ENCODE measurements at regions not wholly inside any gene's neighbourhood (a gene's known extent, or its start where the extent isn't known, plus 50 kb on each side); places are given as distances from the start of the nearest gene placed in this dataset.
"Not testable (repeated sequence)": the region's sequence is repeated elsewhere in the genome, so short reads cannot be mapped to it uniquely, and the experiment has no call there.

- intact Hi-C loops (cut with DNase I), result no loop called here
- H3K9me3 ChIP-seq (ENCODE audit: control insufficient read depth, low read length), result no peaks in the 10 kb centered on the region
- H3K36me3 ChIP-seq (ENCODE audit: control insufficient read depth in 1 of 2, insufficient read depth in 2 of 2, low read length in 1 of 2), result no peaks in the 10 kb centered on the region
- H3K4me3 ChIP-seq (ENCODE audit: low read length in 2 of 2), result no peak overlapping the region
- DNase-seq (no peak), ATAC-seq (ENCODE audit: low FRiP score) (no peak)
- peaks cover 0 to 5% of the 10 kb centered on the region in 2 donors for H3K4me1 ChIP-seq (ENCODE audit: control insufficient read depth in 1 of 2, insufficient read depth in 2 of 2, low read length in 2 of 2)
- H3K27ac ChIP-seq (ENCODE audit: low read depth in 1 of 2, low read length in 2 of 2), result no peak overlapping the region
- no peaks in the 10 kb centered on the region for H3K27me3 ChIP-seq (ENCODE audit: control insufficient read depth in 1 of 2, insufficient read depth in 2 of 2, low read length in 1 of 2)
Measured at GRCh38 chr4:26242451-26242850, 78.4 kb upstream of the RBPJ start.

- H3K9me3 ChIP-seq (ENCODE audit: control insufficient read depth, low read length); H3K27ac ChIP-seq (ENCODE audit: low read depth in 1 of 2, low read length in 2 of 2); H3K27me3 ChIP-seq (ENCODE audit: control insufficient read depth in 1 of 2, insufficient read depth in 2 of 2, low read length in 1 of 2); intact Hi-C loops (cut with DNase I); H3K4me1 ChIP-seq (ENCODE audit: control insufficient read depth in 1 of 2, insufficient read depth in 2 of 2, low read length in 2 of 2); H3K4me3 ChIP-seq (ENCODE audit: low read length in 2 of 2); ATAC-seq (ENCODE audit: low FRiP score); H3K36me3 ChIP-seq (ENCODE audit: control insufficient read depth in 1 of 2, insufficient read depth in 2 of 2, low read length in 1 of 2); DNase-seq: not testable (repeated sequence)
- 0 to 38% methylated on average over 1 of the region's 1 CpG for WGBS, 2 donors
Measured at GRCh38 chr4:26244138-26244537, 76.7 kb upstream of the RBPJ start.

GRCh38 chr4:26248647-26249046, 72.2 kb upstream of the RBPJ start:
- Histone ChIP-seq H3K9me3 (ENCODE audit: control insufficient read depth, low read length) (no peaks in the 10 kb centered on the region), H3K27ac (ENCODE audit: low read depth in 1 of 2, low read length in 2 of 2) (no peak overlapping the region), H3K4me1 (ENCODE audit: control insufficient read depth in 1 of 2, insufficient read depth in 2 of 2, low read length in 2 of 2) (no peaks in the 10 kb centered on the region), H3K27me3 (ENCODE audit: control insufficient read depth in 1 of 2, insufficient read depth in 2 of 2, low read length in 1 of 2) (no peaks in the 10 kb centered on the region), H3K36me3 (ENCODE audit: control insufficient read depth in 1 of 2, insufficient read depth in 2 of 2, low read length in 1 of 2) (no peaks in the 10 kb centered on the region), H3K4me3 (ENCODE audit: low read length in 2 of 2) (no peak overlapping the region)
- ATAC-seq (ENCODE audit: low FRiP score), result no peak
- DNase-seq, result no peak
- intact Hi-C loops (cut with DNase I), result no loop called here

GRCh38 chr4:26252349-26253025, 68.3 kb upstream of the RBPJ start:
- no peak for DNase-seq
- H3K27me3 ChIP-seq (ENCODE audit: control insufficient read depth in 1 of 2, insufficient read depth in 2 of 2, low read length in 1 of 2), result no peaks in the 10 kb centered on the region
- no peak overlapping the region for H3K27ac ChIP-seq (ENCODE audit: low read depth in 1 of 2, low read length in 2 of 2)
- H3K9me3 ChIP-seq (ENCODE audit: control insufficient read depth, low read length), result no peaks in the 10 kb centered on the region
- no peak overlapping the region for H3K4me3 ChIP-seq (ENCODE audit: low read length in 2 of 2)
- no peaks in the 10 kb centered on the region for H3K4me1 ChIP-seq (ENCODE audit: control insufficient read depth in 1 of 2, insufficient read depth in 2 of 2, low read length in 2 of 2)
- H3K36me3 ChIP-seq (ENCODE audit: control insufficient read depth in 1 of 2, insufficient read depth in 2 of 2, low read length in 1 of 2), result no peaks in the 10 kb centered on the region
- intact Hi-C loops (cut with DNase I), result no loop called here
- 78 to 84% methylated on average over 8 of the region's 8 CpGs for WGBS, 2 donors
- no peak for ATAC-seq (ENCODE audit: low FRiP score)

- DNase-seq (no peak), ATAC-seq (ENCODE audit: low FRiP score) (no peak)
- no peaks in the 10 kb centered on the region for H3K27me3 ChIP-seq (ENCODE audit: control insufficient read depth in 1 of 2, insufficient read depth in 2 of 2, low read length in 1 of 2)
- H3K9me3 ChIP-seq (ENCODE audit: control insufficient read depth, low read length), result no peaks in the 10 kb centered on the region
- H3K27ac ChIP-seq (ENCODE audit: low read depth in 1 of 2, low read length in 2 of 2), result no peak overlapping the region
- intact Hi-C loops (cut with DNase I), result no loop called here
- H3K36me3 ChIP-seq (ENCODE audit: control insufficient read depth in 1 of 2, insufficient read depth in 2 of 2, low read length in 1 of 2), result no peaks in the 10 kb centered on the region
- 86 to 90% methylated on average over 3 of the region's 3 CpGs for WGBS, 2 donors
- no peaks in the 10 kb centered on the region for H3K4me1 ChIP-seq (ENCODE audit: control insufficient read depth in 1 of 2, insufficient read depth in 2 of 2, low read length in 2 of 2)
- no peak overlapping the region for H3K4me3 ChIP-seq (ENCODE audit: low read length in 2 of 2)
Measured at GRCh38 chr4:26253968-26254367, 66.8 kb upstream of the RBPJ start.

GRCh38 chr4:26255989-26256388, 64.8 kb upstream of the RBPJ start:
- ATAC-seq (ENCODE audit: low FRiP score) (no peak), DNase-seq (no peak)
- 42 to 46% methylated on average over 1 of the region's 1 CpG for WGBS, 2 donors
- Histone ChIP-seq H3K9me3 (ENCODE audit: control insufficient read depth, low read length) (no peaks in the 10 kb centered on the region), H3K4me1 (ENCODE audit: control insufficient read depth in 1 of 2, insufficient read depth in 2 of 2, low read length in 2 of 2) (no peaks in the 10 kb centered on the region), H3K4me3 (ENCODE audit: low read length in 2 of 2) (no peak overlapping the region), H3K27ac (ENCODE audit: low read depth in 1 of 2, low read length in 2 of 2) (no peak overlapping the region), H3K36me3 (ENCODE audit: control insufficient read depth in 1 of 2, insufficient read depth in 2 of 2, low read length in 1 of 2) (no peaks in the 10 kb centered on the region), H3K27me3 (ENCODE audit: control insufficient read depth in 1 of 2, insufficient read depth in 2 of 2, low read length in 1 of 2) (no peaks in the 10 kb centered on the region)
- intact Hi-C loops (cut with DNase I), result no loop called here

GRCh38 chr4:26257444-26257843, 63.4 kb upstream of the RBPJ start:
- H3K27ac ChIP-seq (ENCODE audit: low read depth in 1 of 2, low read length in 2 of 2); DNase-seq; H3K4me1 ChIP-seq (ENCODE audit: control insufficient read depth in 1 of 2, insufficient read depth in 2 of 2, low read length in 2 of 2); H3K4me3 ChIP-seq (ENCODE audit: low read length in 2 of 2); H3K27me3 ChIP-seq (ENCODE audit: control insufficient read depth in 1 of 2, insufficient read depth in 2 of 2, low read length in 1 of 2); H3K9me3 ChIP-seq (ENCODE audit: control insufficient read depth, low read length); H3K36me3 ChIP-seq (ENCODE audit: control insufficient read depth in 1 of 2, insufficient read depth in 2 of 2, low read length in 1 of 2); intact Hi-C loops (cut with DNase I); ATAC-seq (ENCODE audit: low FRiP score): not testable (repeated sequence)
- 89 to 91% methylated on average over 2 of the region's 2 CpGs for WGBS, 2 donors

- ATAC-seq (ENCODE audit: low FRiP score) (no peak), DNase-seq (no peak)
- Histone ChIP-seq H3K27me3 (ENCODE audit: control insufficient read depth in 1 of 2, insufficient read depth in 2 of 2, low read length in 1 of 2) (no peaks in the 10 kb centered on the region), H3K9me3 (ENCODE audit: control insufficient read depth, low read length) (no peaks in the 10 kb centered on the region), H3K36me3 (ENCODE audit: control insufficient read depth in 1 of 2, insufficient read depth in 2 of 2, low read length in 1 of 2) (no peaks in the 10 kb centered on the region), H3K4me3 (ENCODE audit: low read length in 2 of 2) (no peak overlapping the region), H3K4me1 (ENCODE audit: control insufficient read depth in 1 of 2, insufficient read depth in 2 of 2, low read length in 2 of 2) (no peaks in the 10 kb centered on the region), H3K27ac (ENCODE audit: low read depth in 1 of 2, low read length in 2 of 2) (no peak overlapping the region)
- WGBS, 2 donors, result 79 to 84% methylated on average over 2 of the region's 2 CpGs
- intact Hi-C loops (cut with DNase I), result no loop called here
Measured at GRCh38 chr4:26257850-26258249, 63.0 kb upstream of the RBPJ start.

GRCh38 chr4:26260571-26260970, 60.2 kb upstream of the RBPJ start:
- intact Hi-C loops (cut with DNase I), result no loop called here
- 80 to 81% methylated on average over 2 of the region's 2 CpGs for WGBS, 2 donors
- Histone ChIP-seq H3K27me3 (ENCODE audit: control insufficient read depth in 1 of 2, insufficient read depth in 2 of 2, low read length in 1 of 2) (no peaks in the 10 kb centered on the region), H3K4me1 (ENCODE audit: control insufficient read depth in 1 of 2, insufficient read depth in 2 of 2, low read length in 2 of 2) (no peaks in the 10 kb centered on the region), H3K4me3 (ENCODE audit: low read length in 2 of 2) (no peak overlapping the region), H3K36me3 (ENCODE audit: control insufficient read depth in 1 of 2, insufficient read depth in 2 of 2, low read length in 1 of 2) (no peaks in the 10 kb centered on the region), H3K27ac (ENCODE audit: low read depth in 1 of 2, low read length in 2 of 2) (no peak overlapping the region), H3K9me3 (ENCODE audit: control insufficient read depth, low read length) (no peaks in the 10 kb centered on the region)
- no peak for DNase-seq
- ATAC-seq (ENCODE audit: low FRiP score), result no peak

Measured in aorta (tissue), 5 donors.